Heart left ventricle (tissue), 16 donors: ENCODE measurements at regions not wholly inside any gene's neighbourhood (a gene's known extent, or its start where the extent isn't known, plus 50 kb on each side); places are given as distances from the start of the nearest gene placed in this dataset.

Experiments used
- ATAC-seq, 4 donors: fragments of 200-7000 bp; cut with Tn5 transposase; one replicate each; pipeline ENCODE4 v1.9.1; 2020 to 2022; ENCODE audit warnings: moderate library complexity in 4 of 4, mild to moderate bottlenecking in 3 of 4, moderate number of reproducible peaks in 1 of 4
- DNase-seq, 5 donors: peaks; one replicate each; pipeline ENCODE4 v3.0.0-alpha.2; 2020
- H3K27ac ChIP-seq, 12 donors: fragments of 200-600 bp; sonication (generic) in 4 of 12; one replicate each; pipeline versions ENCODE4 v1.5.0 to v1.8.0; 2016 to 2022; ENCODE audit warnings: mild to moderate bottlenecking in 2 of 12
- H3K27me3 ChIP-seq, 9 donors: fragments of 200-600 bp; sonication (generic) in 2 of 9; one replicate each; pipeline versions ENCODE4 v1.5.1 to v1.8.0; 2016 to 2022; ENCODE audit warnings: mild to moderate bottlenecking in 3 of 9
- H3K36me3 ChIP-seq, 9 donors: fragments of 200-600 bp; sonication (generic) in 2 of 9; one replicate each; pipeline versions ENCODE4 v1.5.0 to v1.8.0; 2018 to 2022; ENCODE audit warnings: mild to moderate bottlenecking in 2 of 9
- H3K4me1 ChIP-seq, 12 donors: fragments of 200-600 bp; sonication (generic) in 4 of 12; one replicate each; pipeline versions ENCODE4 v1.5.0 to v1.8.0; 2016 to 2022; ENCODE audit warnings: mild to moderate bottlenecking in 3 of 12
- H3K4me3 ChIP-seq, 12 donors: fragments of 200-600 bp; sonication (generic) in 4 of 12; one replicate each; pipeline versions ENCODE4 v1.5.0 to v1.8.0; 2017 to 2022; ENCODE audit warnings: mild to moderate bottlenecking in 9 of 12, moderate library complexity in 4 of 12
- H3K9me3 ChIP-seq, 12 donors: fragments of 200-600 bp; sonication (generic) in 4 of 12; one replicate each; pipeline versions ENCODE4 v1.5.0 to v1.8.0; 2016 to 2022; ENCODE audit warnings: mild to moderate bottlenecking in 1 of 12
- CTCF ChIP-seq, 12 donors: fragments of 200-600 bp; sonication (generic) in 4 of 12; IDR thresholded peaks; one replicate each; pipeline versions ENCODE4 v1.5.0 to v1.8.0; 2018 to 2022; ENCODE audit warnings: antibody characterized with exemption in 12 of 12, mild to moderate bottlenecking in 5 of 12
- POLR2A ChIP-seq, 2 donors: fragments of 450-650 bp; IDR thresholded peaks; one replicate each; pipeline ENCODE4 v1.6.1; 2017; ENCODE audit warnings: antibody characterized with exemption in 2 of 2, mild to moderate bottlenecking in 2 of 2, moderate library complexity in 2 of 2
- WGBS, 4 donors: extraction: QIAGEN DNeasy Blood & Tissue Kit in 2 of 4; methylation state at CpG; one replicate each; pipeline versions ENCODE4 v1.1.5 to v1.1.7; 2013 to 2018; 5-methylcytosine and 5-hydroxymethylcytosine counted together
- intact Hi-C, 10 donors: fragments of 100-400 bp; cut with DNase I; formaldehyde crosslinking; loops; one replicate each; pipeline versions ENCODE4 v1.11.1 to v1.14.2; 2022
- donor health status: ischemic (EF 13 %, LVEDD 7.1; RV severe dilation, severe dysfunction).
- donor health status: healthy with polysubstance abuse.
- donor health status: DM: no; HTN: yes; CAD: no.
- donor health status: DM: no; HTN: no; CAD: no.
- donor health status: ischemic (EF 25% LVEDD 6.9; RV normal size, moderate dysfunction).
- donor health status: ischemic (EF 25% LVEDD 5.7; RV mildly dilated, moderate dysfunction).
- donor health status: healthy.
- donor health status: DM: yes; HTN: yes; CAD: no.
- donor health status: ischemic (EF 35%, LVEDD 5.7; RV mildly dilated, moderate dysfunction).
- donor health status: nonischemic (EF 11% LVEDD 7.7; RV severe dilation, severe dysfunction).
- donor health status: DM: yes; HTN: yes; CAD: no.
- donor health status: PGD.
- donor health status: ischemic (EF 29% LVEDD 5.4; RV normal size, mild dysfunction).
- donor health status: nonischemic (EF 23%, LVEDD 6.1; RV moderate dilation, normal function).

DNA sequence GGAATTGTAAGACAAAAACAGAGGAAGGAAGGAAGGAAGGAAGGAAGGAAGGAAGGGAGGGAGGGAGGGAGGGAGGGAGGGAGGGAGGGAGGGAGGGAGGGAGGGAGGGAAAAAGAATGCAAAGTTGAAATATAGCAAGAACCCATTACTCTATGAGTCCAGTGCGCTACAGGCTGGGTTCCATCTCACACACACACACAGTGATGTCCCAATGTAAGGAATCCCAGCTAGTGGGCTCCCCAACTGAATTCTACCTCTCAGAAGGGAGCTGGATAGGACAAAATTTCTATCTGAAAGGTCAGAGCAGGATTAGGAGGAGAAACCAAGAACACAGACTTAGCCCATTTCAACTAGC, 173.4 kb downstream of the DAD1 start:
- H3K36me3 ChIP-seq = no peaks in the 10 kb centered on the region
- H3K9me3 ChIP-seq = no peaks in the 10 kb centered on the region
- intact Hi-C loops = no loop called here
- WGBS, 4 donors = 88 to 100% (median 93%) methylated on average over 1 of the region's 1 CpG
- H3K27me3 ChIP-seq = no peaks in the 10 kb centered on the region
- H3K4me1 ChIP-seq = no peaks in the 10 kb centered on the region
- no peak for ATAC-seq
- H3K27ac ChIP-seq = no peak overlapping the region
- DNase-seq = no peak
- no peak overlapping the region for H3K4me3 ChIP-seq
- TF ChIP-seq POLR2A (IDR thresholded peaks at IDR 0.05) (no peak), CTCF (IDR thresholded peaks at IDR 0.05) (no peak)

DNA sequence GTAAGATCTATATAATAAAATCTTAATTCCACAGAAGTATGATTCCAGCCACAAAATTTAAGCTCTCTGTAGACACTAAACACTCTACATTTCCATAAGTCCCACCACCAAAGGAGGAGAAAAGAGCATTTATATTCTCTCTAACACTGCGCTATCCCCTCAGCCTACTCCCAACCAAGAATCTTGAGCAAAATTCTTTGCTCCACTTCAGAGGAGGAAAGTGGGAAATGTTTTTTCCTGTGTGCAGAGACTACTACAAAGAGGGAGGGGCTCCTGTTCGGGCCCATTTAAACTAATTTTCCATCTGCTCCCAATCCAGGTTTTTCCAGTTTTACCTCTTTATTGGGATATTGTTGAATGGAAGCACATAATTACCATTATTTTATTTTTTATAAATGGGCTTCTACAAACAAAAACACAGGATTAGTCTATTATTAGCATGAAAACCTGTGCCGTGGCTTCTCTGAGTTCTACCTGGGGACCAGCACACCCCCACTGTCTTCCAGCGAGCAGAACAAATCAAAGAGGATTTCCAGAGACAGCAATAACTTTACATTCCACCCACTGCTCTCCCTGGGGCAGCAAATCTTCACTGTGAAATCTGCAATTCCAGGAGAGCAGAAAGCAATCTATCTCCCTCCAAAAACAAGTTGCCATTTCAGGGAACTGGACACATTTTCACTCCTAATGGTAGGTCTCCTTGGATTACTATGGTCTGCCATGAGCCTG, 174.0 kb downstream of the DAD1 start:
- no peak overlapping the region for H3K27ac ChIP-seq
- intact Hi-C loops = no loop called here
- TF ChIP-seq POLR2A (IDR thresholded peaks at IDR 0.05) (no peak), CTCF (IDR thresholded peaks at IDR 0.05) (no peak)
- no peaks in the 10 kb centered on the region for H3K27me3 ChIP-seq
- DNase-seq = no peak
- 75 to 85% (median 80%) methylated on average over 4 of the region's 4 CpGs for WGBS, 4 donors
- no peaks in the 10 kb centered on the region for H3K9me3 ChIP-seq
- no peak overlapping the region for H3K4me3 ChIP-seq
- no peaks in the 10 kb centered on the region for H3K36me3 ChIP-seq
- H3K4me1 ChIP-seq = no peaks in the 10 kb centered on the region
- ATAC-seq = no peak

DNA sequence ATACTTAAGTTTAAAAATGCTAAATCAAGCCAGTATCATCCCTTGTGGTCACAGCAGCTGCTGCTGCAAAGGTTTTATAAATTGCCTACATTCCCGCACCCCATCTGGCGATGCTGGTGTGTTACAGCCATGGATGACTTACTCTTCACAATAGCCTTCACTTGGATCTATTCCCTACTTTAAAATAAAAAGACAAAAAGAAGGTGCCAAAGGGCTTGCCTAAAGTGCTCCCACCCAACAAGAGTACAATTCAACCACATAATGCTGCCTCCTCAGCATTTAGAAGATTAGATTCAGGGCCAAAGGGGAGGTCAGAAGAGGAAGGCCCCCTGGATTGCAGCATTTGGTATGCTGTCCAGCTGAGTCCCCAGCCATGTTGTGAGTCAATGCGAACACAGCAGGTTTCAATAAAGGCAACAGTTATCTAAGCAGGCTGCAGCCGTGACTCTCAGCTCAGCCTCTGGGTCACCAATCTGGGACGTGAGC, 176.1 kb downstream of the DAD1 start:
- DNase-seq = no peak
- no peak for ATAC-seq
- 68 to 86% (median 83%) methylated on average over 5 of the region's 5 CpGs for WGBS, 4 donors

More for the DNA sequence above, 176.1 kb downstream of the DAD1 start:
- TF ChIP-seq CTCF (IDR thresholded peaks at IDR 0.05) (no peak), POLR2A (IDR thresholded peaks at IDR 0.05) (no peak)
- Histone ChIP-seq H3K4me3 (no peak overlapping the region), H3K4me1 (peaks cover 0 to 3% (median 0%) of the 10 kb centered on the region in 12 donors), H3K27me3 (no peaks in the 10 kb centered on the region), H3K27ac (no peak overlapping the region), H3K9me3 (no peaks in the 10 kb centered on the region), H3K36me3 (no peaks in the 10 kb centered on the region)
- intact Hi-C loops = no loop called here
